T-helper 2 cell treated with Interferon-gamma antibody and Interleukin-4, amounts not matched to agents 5 μg/mL and 100 μg/mL, for 36 hours (primary cell): ENCODE measurements at regions not wholly inside any gene's neighbourhood (a gene's known extent, or its start where the extent isn't known, plus 50 kb on each side); places are given as distances from the start of the nearest gene placed in this dataset.
"Not testable (repeated sequence)": the region's sequence is repeated elsewhere in the genome, so short reads cannot be mapped to it uniquely, and the experiment has no call there.

ENCODE experiments used
- DNase-seq: peaks from one replicate; pipeline ENCODE4 v3.0.0; 2021; ENCODE audit warnings: low spot score
- H3K27ac Mint-ChIP-seq: one replicate; pipeline ENCODE4 v1.8.0; 2021; ENCODE audit warnings: mild to moderate bottlenecking, mixed read lengths
- H3K27me3 Mint-ChIP-seq: one replicate; pipeline ENCODE4 v1.8.0; 2021; ENCODE audit warnings: low read depth, mixed read lengths
- H3K36me3 Mint-ChIP-seq: one replicate; pipeline ENCODE4 v1.8.0; 2021; ENCODE audit warnings: low read depth, mixed read lengths
- H3K4me1 Mint-ChIP-seq: one replicate; pipeline ENCODE4 v1.8.0; 2021; ENCODE audit warnings: low read depth, mixed read lengths
- H3K4me3 Mint-ChIP-seq: one replicate; pipeline ENCODE4 v1.8.0; 2022; ENCODE audit warnings: mild to moderate bottlenecking, moderate library complexity, mixed read lengths
- H3K9me3 Mint-ChIP-seq: one replicate; pipeline ENCODE4 v1.8.0; 2021; ENCODE audit warnings: mixed read lengths

DNA sequence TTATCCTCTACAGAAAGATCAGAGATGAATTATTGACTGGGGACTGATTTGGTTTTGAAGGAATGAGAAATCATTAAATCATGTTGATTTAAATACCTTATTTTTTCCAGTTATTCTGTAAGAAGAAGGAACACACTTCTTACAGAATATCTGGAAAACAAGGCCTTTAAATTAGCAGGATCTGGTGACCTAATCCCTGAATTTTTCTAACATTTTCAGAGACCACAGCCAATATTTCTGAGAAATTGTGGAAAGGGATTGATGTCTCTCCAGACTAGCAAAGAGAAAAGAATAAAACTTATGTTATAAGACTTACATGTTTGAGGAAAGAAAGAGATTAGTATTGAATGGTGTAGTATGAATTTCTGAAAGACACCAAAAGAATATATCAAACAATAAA lies 104.0 kb downstream of the KCNE4 start:
- Mint-ChIP-seq H3K9me3 (no peaks in the 10 kb centered on the region), H3K27ac (no peak overlapping the region), H3K27me3 (no peaks in the 10 kb centered on the region), H3K4me3 (no peak overlapping the region), H3K36me3 (no peaks in the 10 kb centered on the region), H3K4me1 (no peaks in the 10 kb centered on the region)
- DNase-seq = no peak

DNA sequence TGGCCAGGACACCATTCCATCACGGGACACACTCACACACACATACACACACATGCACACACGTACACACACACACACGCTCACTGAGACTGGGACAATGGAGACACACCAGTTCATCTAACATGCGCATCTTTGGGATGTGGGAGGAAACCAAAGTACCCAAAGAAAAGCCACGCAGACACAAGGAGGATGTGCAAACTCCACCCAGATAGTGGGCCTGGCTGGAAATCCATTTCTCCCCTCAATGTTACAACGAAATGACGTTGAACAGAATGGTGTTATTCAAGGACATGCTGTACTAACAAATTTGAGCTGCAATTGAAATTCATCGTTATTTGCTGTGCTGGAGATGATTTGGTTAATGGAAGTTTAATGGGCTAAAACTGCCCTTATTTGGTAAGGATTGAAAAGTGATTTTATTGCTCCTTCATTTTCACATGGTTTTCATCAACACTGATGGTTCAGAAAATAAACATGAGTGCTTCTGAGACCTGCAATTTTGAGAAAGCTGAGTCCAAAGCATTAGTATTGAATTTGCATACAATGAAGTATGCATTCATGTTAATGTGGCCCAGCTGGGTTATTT lies 110.0 kb downstream of the KCNE4 start:
- no peak overlapping the region for H3K4me3 Mint-ChIP-seq

DNA sequence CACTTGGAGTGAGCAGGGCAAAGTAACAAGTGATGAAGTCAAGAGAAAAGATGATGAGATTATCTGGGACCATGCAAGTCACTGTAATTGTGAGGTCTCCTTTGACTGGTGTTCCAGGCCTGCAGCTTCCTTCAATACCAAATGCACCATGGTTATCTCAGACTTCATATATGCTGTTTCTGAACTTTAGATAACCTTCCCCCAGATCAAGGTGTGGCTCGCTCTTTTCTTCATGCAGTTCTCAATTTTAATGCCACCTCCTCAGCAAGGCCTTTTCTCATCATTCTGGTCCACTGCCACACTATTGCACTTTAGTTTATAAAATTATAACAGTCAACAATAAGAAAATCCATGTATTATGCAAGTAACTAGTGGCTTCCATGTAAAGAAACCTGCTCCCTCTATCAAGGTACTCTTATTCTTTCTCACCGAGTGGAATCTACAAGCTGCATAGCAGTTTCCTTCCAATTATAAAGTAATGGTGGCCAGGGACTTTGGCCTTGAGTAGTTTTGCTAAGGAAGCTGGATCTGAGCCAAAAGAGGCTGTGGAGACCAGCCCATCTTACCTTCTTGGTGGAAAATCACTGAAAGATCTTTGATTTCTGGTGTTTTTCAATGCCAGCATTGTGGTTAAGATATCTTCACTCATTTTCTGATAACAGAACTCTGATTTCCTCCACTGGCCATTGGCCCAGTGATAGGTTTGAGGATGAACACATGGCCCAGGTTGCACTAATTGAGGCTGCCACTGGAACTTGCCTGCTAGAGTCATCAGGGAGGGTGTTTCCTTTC lies 113.6 kb downstream of the KCNE4 start:
- Mint-ChIP-seq H3K27me3 (no peaks in the 10 kb centered on the region), H3K9me3 (no peaks in the 10 kb centered on the region), H3K4me3 (no peak overlapping the region), H3K4me1 (no peaks in the 10 kb centered on the region), H3K36me3 (no peaks in the 10 kb centered on the region), H3K27ac (no peak overlapping the region)
- DNase-seq = no peak

More for the DNA sequence above, 110.0 kb downstream of the KCNE4 start:
- H3K9me3 Mint-ChIP-seq = no peaks in the 10 kb centered on the region
- no peaks in the 10 kb centered on the region for H3K36me3 Mint-ChIP-seq
- H3K4me1 Mint-ChIP-seq = no peaks in the 10 kb centered on the region
- no peak for DNase-seq
- H3K27me3 Mint-ChIP-seq = no peaks in the 10 kb centered on the region
- no peak overlapping the region for H3K27ac Mint-ChIP-seq

DNA sequence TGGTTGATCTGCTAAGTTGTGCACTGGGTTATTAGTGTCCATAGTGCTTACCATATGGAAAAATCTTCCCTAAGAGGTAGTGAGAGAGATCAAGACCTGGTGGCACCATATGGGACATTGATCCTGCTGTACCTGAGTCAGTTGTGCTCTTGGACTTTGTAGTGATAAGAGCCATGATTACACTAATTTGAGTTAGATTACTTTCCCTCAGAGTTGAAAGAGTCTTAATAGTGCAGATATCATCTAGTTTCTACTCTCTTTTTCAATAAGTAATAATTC lies 114.2 kb downstream of the KCNE4 start:
- no peaks in the 10 kb centered on the region for H3K36me3 Mint-ChIP-seq

DNA sequence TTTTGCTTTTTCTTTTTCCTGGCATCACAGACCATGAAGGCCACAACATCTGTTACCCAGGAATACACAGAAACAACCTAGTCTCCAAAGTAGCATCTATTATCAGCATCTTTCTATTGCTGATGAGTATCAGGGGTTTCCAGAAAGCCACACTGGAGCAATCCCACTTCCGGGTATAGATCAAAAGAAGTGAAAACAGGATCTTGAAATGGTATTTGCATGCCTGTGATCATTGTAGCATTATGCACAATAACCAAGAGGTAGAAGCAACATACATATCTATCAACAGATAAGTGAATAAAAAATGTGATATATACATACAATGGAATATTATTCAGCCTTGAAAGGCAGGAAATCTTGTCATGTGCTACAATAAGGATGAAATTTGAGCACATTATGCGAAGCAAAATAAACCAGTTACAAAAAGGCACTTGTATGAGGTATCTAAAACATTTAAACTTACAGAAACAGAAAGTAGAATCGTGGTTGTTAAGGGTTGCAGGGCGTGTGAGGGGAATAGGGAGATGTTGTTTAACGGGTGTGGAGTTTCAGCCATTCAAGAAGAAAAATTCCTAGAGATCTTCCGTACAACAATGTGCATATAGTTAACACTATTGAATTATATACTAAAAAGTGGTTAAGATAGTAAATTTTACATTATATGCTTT lies 115.1 kb downstream of the KCNE4 start:
- Mint-ChIP-seq H3K4me1 (no peaks in the 10 kb centered on the region), H3K36me3 (no peaks in the 10 kb centered on the region), H3K27ac (no peak overlapping the region), H3K4me3 (no peak overlapping the region), H3K27me3 (no peaks in the 10 kb centered on the region), H3K9me3 (no peaks in the 10 kb centered on the region)
- no peak for DNase-seq

More for the DNA sequence above, 114.2 kb downstream of the KCNE4 start:
- Mint-ChIP-seq H3K4me3 (no peak overlapping the region), H3K9me3 (no peaks in the 10 kb centered on the region), H3K27ac (no peak overlapping the region), H3K27me3 (no peaks in the 10 kb centered on the region), H3K4me1 (no peaks in the 10 kb centered on the region)
- no peak for DNase-seq

DNA sequence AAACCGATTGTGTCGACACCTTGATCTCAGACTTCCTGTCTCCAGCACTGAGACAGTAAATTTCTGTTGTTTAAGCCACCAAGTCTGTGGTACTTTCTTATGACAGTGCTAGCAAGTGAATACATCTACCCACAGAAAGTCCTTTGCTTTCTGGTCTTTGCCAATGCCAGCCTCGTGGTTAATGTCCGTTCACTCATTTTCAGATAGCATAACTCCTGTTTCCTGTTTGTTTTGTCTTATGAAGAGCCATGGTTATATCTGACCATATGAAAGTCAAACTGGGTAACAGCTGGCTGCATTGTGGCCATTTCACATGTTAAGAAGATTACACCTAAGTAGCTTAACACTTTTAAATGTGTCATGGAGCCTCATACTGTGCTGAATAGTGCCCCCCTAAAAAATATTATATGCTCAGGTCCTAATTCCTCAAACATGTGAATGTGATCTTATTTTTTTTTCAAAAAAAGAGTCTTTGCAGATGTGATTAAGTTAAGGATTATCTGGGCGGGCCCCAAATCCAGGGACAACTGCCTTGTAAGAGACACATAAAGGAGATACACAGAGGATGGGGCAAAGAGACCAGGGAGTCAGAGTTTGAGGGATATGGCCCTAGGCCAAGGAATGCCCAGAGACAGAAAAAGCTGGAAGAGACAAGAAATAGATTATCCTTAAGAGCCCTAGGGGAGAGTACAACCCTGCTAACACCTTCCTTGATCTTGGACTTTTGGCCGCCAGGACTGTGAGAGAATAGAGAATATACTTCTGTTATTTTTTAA lies 118.0 kb downstream of the KCNE4 start:
- no peaks in the 10 kb centered on the region for H3K9me3 Mint-ChIP-seq
- H3K36me3 Mint-ChIP-seq = no peaks in the 10 kb centered on the region
- H3K27ac Mint-ChIP-seq = no peak overlapping the region
- H3K27me3 Mint-ChIP-seq = no peaks in the 10 kb centered on the region
- no peaks in the 10 kb centered on the region for H3K4me1 Mint-ChIP-seq
- no peak overlapping the region for H3K4me3 Mint-ChIP-seq
- no peak for DNase-seq

DNA sequence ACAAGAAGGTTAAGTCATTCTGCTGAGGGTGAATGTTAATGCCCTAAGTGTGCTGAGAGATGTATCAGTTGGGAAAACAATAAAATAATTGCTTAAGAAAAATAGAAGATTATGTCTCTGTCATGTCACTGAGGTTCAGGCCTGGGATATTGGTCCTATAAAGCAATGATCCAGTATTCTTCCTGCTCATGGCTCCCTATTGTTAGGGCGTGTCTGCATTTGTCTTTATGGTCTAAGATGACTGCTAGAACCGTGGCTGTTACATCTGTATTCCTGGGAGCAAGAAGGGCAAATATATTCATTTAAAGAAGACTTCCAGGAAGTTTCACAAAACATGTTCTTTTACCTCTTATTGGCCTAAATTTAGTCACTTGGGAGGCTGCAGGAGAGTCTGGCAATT lies 125.0 kb downstream of the KCNE4 start:
- no peak overlapping the region for H3K4me3 Mint-ChIP-seq
- no peaks in the 10 kb centered on the region for H3K27me3 Mint-ChIP-seq
- no peak overlapping the region for H3K27ac Mint-ChIP-seq
- no peaks in the 10 kb centered on the region for H3K4me1 Mint-ChIP-seq
- H3K36me3 Mint-ChIP-seq = no peaks in the 10 kb centered on the region
- no peak for DNase-seq
- no peaks in the 10 kb centered on the region for H3K9me3 Mint-ChIP-seq

DNA sequence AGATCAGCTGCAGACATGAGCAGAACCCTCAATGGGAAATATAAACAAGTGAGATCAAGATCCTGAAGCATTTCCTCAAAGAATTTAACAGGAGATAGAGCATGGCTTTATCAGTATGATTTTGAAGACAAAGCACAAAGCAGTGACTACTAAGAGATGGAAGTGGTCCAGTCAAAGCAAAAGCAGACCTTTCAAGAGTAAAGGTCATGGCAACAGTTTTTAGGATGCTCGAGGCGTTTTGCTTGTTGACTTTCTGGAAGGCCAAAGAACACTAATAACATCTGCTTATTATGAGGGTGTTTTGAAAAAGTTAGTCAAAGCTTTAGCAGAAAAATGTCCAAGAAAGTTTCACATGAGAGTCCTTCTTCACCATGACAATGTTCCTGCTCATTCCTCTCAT lies 128.5 kb downstream of the KCNE4 start:
- no peaks in the 10 kb centered on the region for H3K36me3 Mint-ChIP-seq
- no peaks in the 10 kb centered on the region for H3K27me3 Mint-ChIP-seq
- H3K4me3 Mint-ChIP-seq = no peak overlapping the region
- H3K4me1 Mint-ChIP-seq = no peaks in the 10 kb centered on the region
- no peaks in the 10 kb centered on the region for H3K9me3 Mint-ChIP-seq
- DNase-seq = no peak
- H3K27ac Mint-ChIP-seq = no peak overlapping the region

DNA sequence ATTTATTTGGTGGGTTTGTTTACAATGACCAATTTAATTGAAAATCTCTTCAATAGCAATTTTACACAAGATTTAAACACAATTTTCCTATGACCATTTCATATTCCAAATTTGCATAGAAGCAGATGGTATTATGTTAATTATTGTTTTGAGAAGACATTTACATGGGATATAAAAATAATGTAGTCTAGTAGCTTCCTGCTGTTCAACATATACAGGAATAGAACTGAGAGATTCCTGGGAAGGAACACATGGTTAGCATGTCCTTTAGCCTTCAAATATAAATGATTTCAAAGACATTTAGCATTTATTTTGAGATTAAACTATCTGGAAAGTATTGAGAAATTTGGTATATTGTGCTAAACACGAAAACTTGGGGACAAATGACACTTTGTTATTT lies 129.6 kb downstream of the KCNE4 start:
- Mint-ChIP-seq H3K4me1 (no peaks in the 10 kb centered on the region), H3K27me3 (no peaks in the 10 kb centered on the region), H3K27ac (no peak overlapping the region), H3K4me3 (no peak overlapping the region), H3K36me3 (no peaks in the 10 kb centered on the region), H3K9me3 (no peaks in the 10 kb centered on the region)
- DNase-seq = no peak

DNA sequence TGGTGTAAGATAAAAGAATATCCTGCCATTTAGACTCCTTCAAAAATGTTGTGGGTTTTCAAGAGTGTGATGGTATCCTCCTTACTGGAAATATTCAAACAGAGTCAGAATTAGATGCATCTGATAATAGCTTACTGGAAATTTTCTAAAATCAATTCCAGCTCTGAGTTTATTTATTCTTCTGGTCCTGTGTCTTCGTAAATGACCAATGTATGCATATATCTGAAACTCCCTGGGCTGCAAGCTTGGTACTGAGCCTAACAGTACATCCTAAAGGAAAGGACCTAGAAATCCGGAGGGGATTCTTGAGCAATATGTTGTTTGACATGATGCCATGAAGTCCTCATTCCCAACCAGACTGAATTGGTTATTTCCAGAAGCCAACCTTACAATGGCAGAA lies 130.4 kb downstream of the KCNE4 start:
- no peaks in the 10 kb centered on the region for H3K9me3 Mint-ChIP-seq
- no peak overlapping the region for H3K27ac Mint-ChIP-seq
- no peaks in the 10 kb centered on the region for H3K4me1 Mint-ChIP-seq
- no peak for DNase-seq
- H3K4me3 Mint-ChIP-seq = no peak overlapping the region
- H3K36me3 Mint-ChIP-seq = no peaks in the 10 kb centered on the region
- no peaks in the 10 kb centered on the region for H3K27me3 Mint-ChIP-seq

DNA sequence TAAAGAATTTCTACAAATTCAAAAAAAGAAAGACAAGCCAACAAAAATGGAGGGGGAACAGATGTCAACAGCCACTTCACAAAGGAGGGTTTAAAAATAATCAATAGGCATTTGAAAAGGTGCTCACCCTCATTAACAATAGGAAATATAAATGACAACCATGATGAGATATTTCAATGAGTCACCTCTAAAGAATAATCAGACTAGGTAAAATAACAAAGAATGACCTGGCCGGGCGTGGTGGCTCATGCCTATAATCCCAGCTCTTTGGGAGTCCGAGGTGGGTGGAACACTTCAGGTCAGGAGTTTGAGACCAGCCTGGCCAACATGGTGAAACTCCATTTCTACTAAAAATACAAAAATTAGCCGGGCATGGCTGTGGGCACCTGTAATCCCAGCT lies 133.6 kb downstream of the KCNE4 start:
- Mint-ChIP-seq H3K27ac (no peak overlapping the region), H3K4me3 (no peak overlapping the region), H3K4me1 (no peaks in the 10 kb centered on the region), H3K27me3 (no peaks in the 10 kb centered on the region), H3K36me3 (no peaks in the 10 kb centered on the region), H3K9me3 (no peaks in the 10 kb centered on the region)
- DNase-seq = no peak

DNA sequence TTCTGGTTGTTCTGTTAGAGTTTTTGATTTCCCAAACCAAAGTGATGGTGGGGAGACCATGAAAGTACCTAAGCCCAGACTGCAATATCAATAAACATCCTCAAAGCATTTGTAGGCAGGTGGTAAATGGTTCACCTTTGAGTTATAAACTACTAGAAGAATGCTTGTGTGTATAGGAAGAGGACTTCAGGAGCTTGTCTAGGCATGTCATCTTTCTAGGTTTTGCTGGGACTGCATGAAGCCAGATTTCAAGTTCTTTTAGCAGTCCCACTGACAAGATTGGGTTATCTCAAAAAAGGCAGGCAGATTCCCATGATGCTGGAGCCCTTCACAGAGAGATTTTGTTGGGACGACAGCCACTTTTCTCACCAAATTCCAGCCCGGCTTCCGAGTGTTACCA lies 135.3 kb downstream of the KCNE4 start:
- no peaks in the 10 kb centered on the region for H3K4me1 Mint-ChIP-seq
- H3K36me3 Mint-ChIP-seq = no peaks in the 10 kb centered on the region
- no peaks in the 10 kb centered on the region for H3K9me3 Mint-ChIP-seq
- no peak for DNase-seq
- no peaks in the 10 kb centered on the region for H3K27me3 Mint-ChIP-seq
- H3K27ac Mint-ChIP-seq = no peak overlapping the region
- H3K4me3 Mint-ChIP-seq = no peak overlapping the region

DNA sequence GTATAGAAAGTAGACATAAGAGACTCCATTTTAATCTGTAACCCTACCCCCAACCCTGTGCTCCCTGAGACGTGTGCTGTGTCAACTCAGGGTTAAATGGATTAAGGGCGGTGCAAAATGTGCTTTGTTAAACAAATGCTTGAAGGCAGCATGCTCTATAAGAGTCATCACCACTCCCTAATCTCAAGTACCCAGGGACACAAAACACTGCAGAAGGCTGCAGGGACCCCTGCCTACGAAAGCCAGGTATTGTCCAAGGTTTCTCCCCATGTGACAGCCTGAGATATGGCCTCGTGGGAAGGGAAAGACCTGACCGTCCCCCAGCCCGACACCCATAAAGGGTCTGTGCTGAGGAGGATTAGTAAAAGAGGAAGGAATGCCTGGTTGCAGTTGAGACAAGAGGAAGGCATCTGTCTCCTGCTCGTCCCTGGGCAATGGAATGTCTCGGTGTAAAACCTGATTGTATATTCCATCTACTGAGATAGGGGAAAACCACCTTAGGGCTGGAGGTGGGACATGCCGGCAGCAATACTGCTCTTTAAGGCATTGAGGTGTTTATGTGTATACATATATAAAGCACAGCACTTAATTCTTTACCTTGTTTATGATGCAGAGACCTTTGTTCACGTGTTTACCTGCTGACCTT lies 138.7 kb downstream of the KCNE4 start:
- not testable (repeated sequence) for DNase-seq, H3K27ac Mint-ChIP-seq, H3K4me3 Mint-ChIP-seq, H3K9me3 Mint-ChIP-seq, H3K27me3 Mint-ChIP-seq, H3K4me1 Mint-ChIP-seq, H3K36me3 Mint-ChIP-seq

DNA sequence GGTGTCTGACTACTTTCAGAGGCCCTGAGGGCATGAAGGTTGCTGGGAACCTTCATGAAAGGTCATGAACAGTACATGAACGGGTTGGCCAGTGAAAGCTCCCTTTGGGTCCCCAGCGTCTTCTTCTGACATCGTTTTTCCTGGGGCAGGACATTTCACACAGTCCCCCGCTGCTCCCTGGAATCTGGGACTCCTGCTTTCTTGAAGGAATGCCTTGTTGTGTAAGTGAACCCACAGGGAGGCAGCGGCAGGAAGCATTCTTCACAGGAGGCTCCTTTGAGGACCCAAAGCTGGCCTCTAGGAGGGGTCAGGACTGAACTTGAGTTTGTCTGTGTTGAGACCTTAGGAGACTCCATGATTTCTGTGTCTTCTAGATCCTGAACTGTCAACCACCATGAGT lies 144.3 kb downstream of the KCNE4 start:
- no peak for DNase-seq
- Mint-ChIP-seq H3K27me3 (no peaks in the 10 kb centered on the region), H3K9me3 (peaks cover 6% of the 10 kb centered on the region), H3K4me3 (no peak overlapping the region), H3K4me1 (no peaks in the 10 kb centered on the region), H3K27ac (no peak overlapping the region), H3K36me3 (no peaks in the 10 kb centered on the region)
